Ovary (tissue), 7 donors: ENCODE measurements at regions not wholly inside any gene's neighbourhood (a gene's known extent, or its start where the extent isn't known, plus 50 kb on each side); places are given as distances from the start of the nearest gene placed in this dataset.

Experiments
- DNase-seq, 5 donors: peaks; one replicate each; pipeline ENCODE4 v3.0.0-alpha.2; 2019 to 2020
- H3K27ac ChIP-seq, 2 donors: fragments of 200-600 bp; one replicate each; pipeline versions ENCODE4 v1.5.1 to v1.8.0; 2019 to 2022
- H3K27me3 ChIP-seq: fragments of 200-600 bp; one replicate; pipeline ENCODE4 v1.8.0; 2022
- H3K36me3 ChIP-seq: fragments of 200-600 bp; sonication (generic); one replicate; pipeline ENCODE4 v1.5.1; 2019
- H3K4me1 ChIP-seq: one replicate; pipeline ENCODE4 v1.8.1; 2013; ENCODE audit warnings: mild to moderate bottlenecking, moderate library complexity; ENCODE audit not compliant: insufficient read depth
- H3K4me3 ChIP-seq: fragments of 200-600 bp; sonication (generic); one replicate; pipeline ENCODE4 v1.5.1; 2017
- H3K9me3 ChIP-seq, 2 donors: fragments of 200-600 bp in 1 of 2; sonication (generic) in 1 of 2; one replicate each; pipeline versions ENCODE4 v1.5.1 to v1.8.1; 2013 to 2019; ENCODE audit warnings: mild to moderate bottlenecking in 1 of 2, moderate library complexity in 1 of 2
- CTCF ChIP-seq, 3 donors: fragments of 450-650 bp in 2 of 3; fragments of 200-600 bp in 1 of 3; IDR thresholded peaks; one replicate each; pipeline versions ENCODE4 v1.5.1 to v1.8.0; 2016 to 2022; ENCODE audit warnings: antibody characterized with exemption in 3 of 3, mild to moderate bottlenecking in 1 of 3
- EP300 ChIP-seq: sonication (generic); formaldehyde crosslinking; IDR thresholded peaks from one replicate; pipeline ENCODE4 v1.6.1; 2017; ENCODE audit warnings: antibody characterized with exemption
- POLR2A ChIP-seq: fragments of 450-650 bp; IDR thresholded peaks from one replicate; pipeline ENCODE4 v1.6.1; 2017; ENCODE audit warnings: antibody characterized with exemption, mild to moderate bottlenecking, moderate library complexity
- WGBS, 3 donors: extraction: QIAGEN DNeasy Blood & Tissue Kit in 1 of 3; methylation state at CpG; one replicate each; pipeline versions ENCODE4 v1.1.5 to v1.1.7; 2013 to 2017; 5-methylcytosine and 5-hydroxymethylcytosine counted together
- intact Hi-C, 4 donors: fragments of 100-400 bp; cut with DNase I; formaldehyde crosslinking; loops; one replicate each; pipeline versions ENCODE4 v1.11.0 to v1.15.1; 2022 to 2023
- donor health status: DM: no; HTN: no; CAD: no; lungs with moderate emphysema.
- donor health status: DM: no; HTN: no; CAD: no.
- donor health status: Bipolar disorder and iron deficiency.
- donor health status: DM: no; HTN: no; CAD: no.
- donor health status: DM: yes; HTN: yes; CAD: no.

- WGBS, 3 donors = 61 to 75% (median 65%) methylated on average over 2 of the region's 2 CpGs
- Histone ChIP-seq H3K27me3 (no peaks in the 10 kb centered on the region), H3K4me1 (no peaks in the 10 kb centered on the region), H3K27ac (no peak overlapping the region), H3K9me3 (no peaks in the 10 kb centered on the region), H3K4me3 (no peak overlapping the region), H3K36me3 (no peaks in the 10 kb centered on the region)
- intact Hi-C loops = no loop called here
- DNase-seq = no peak
- no peak for TF ChIP-seq POLR2A
- TF ChIP-seq CTCF (IDR thresholded peaks at IDR 0.05) = no peak
- no peak for TF ChIP-seq EP300
Measured at GRCh38 chr7:86999750-87000149, 59.7 kb downstream of the ELAPOR2 start.

GRCh38 chr7:86995814-86996213 is 63.6 kb downstream of the ELAPOR2 start:
- no peaks in the 10 kb centered on the region for H3K9me3 ChIP-seq
- H3K27me3 ChIP-seq = no peaks in the 10 kb centered on the region
- no peak for DNase-seq
- H3K4me3 ChIP-seq = no peak overlapping the region
- TF ChIP-seq CTCF (IDR thresholded peaks at IDR 0.05) = no peak
- no peak for TF ChIP-seq POLR2A
- TF ChIP-seq EP300 = no peak
- WGBS, 3 donors = 56 to 66% (median 61%) methylated on average over 1 of the region's 1 CpG
- H3K4me1 ChIP-seq = no peaks in the 10 kb centered on the region
- intact Hi-C loops = no loop called here
- H3K36me3 ChIP-seq = no peaks in the 10 kb centered on the region
- H3K27ac ChIP-seq = no peak overlapping the region

- Histone ChIP-seq H3K36me3 (no peaks in the 10 kb centered on the region), H3K9me3 (no peaks in the 10 kb centered on the region), H3K27me3 (no peaks in the 10 kb centered on the region), H3K4me1 (no peaks in the 10 kb centered on the region), H3K27ac (no peak overlapping the region), H3K4me3 (no peak overlapping the region)
- no peak for DNase-seq
- no peak for TF ChIP-seq EP300
- no peak for TF ChIP-seq POLR2A
- TF ChIP-seq CTCF (IDR thresholded peaks at IDR 0.05) = no peak
- whole genome bisulfite sequencing, 3 donors = 71 to 82% (median 80%) methylated on average over 6 of the region's 6 CpGs
- intact Hi-C loops = no loop called here
Measured at GRCh38 chr7:86995052-86995725, 64.3 kb downstream of the ELAPOR2 start.

GRCh38 chr7:86991771-86992191 is 67.7 kb downstream of the ELAPOR2 start:
- no peaks in the 10 kb centered on the region for H3K36me3 ChIP-seq
- H3K27ac ChIP-seq = no peak overlapping the region
- H3K4me3 ChIP-seq = no peak overlapping the region
- DNase-seq = no peak
- intact Hi-C loops = no loop called here
- no peaks in the 10 kb centered on the region for H3K27me3 ChIP-seq
- H3K9me3 ChIP-seq = no peaks in the 10 kb centered on the region
- TF ChIP-seq POLR2A (no peak), EP300 (no peak), CTCF (IDR thresholded peaks at IDR 0.05) (no peak)
- no peaks in the 10 kb centered on the region for H3K4me1 ChIP-seq
